ENCODE measurements at regions not wholly inside any gene's neighbourhood (a gene's known extent, or its start where the extent isn't known, plus 50 kb on each side); places are given as distances from the start of the nearest gene placed in this dataset.
"Not testable (repeated sequence)": the region's sequence is repeated elsewhere in the genome, so short reads cannot be mapped to it uniquely, and the experiment has no call there.

GRCh38 chr1:143796369-143796768 is 175.4 kb downstream of the FAM72C start:
- not testable (repeated sequence) for TF ChIP-seq CTCF (conservative IDR thresholded peaks at IDR 0.05; ENCODE audit: low read depth in 2 of 2); EZH2phosphoT487 (IDR thresholded peaks at IDR 0.05; ENCODE audit: unreplicated experiment); POLR2AphosphoS5 (IDR thresholded peaks at IDR 0.05; ENCODE audit: low read depth); EZH2 (IDR thresholded peaks at IDR 0.05; ENCODE audit: low read depth, unreplicated experiment); NANOG (IDR thresholded peaks at IDR 0.05; ENCODE audit: borderline replicate concordance); ZNF114 (CRISPR knock-in tag; IDR thresholded peaks at IDR 0.05); CREB1 (CRISPR knock-in tag; IDR thresholded peaks at IDR 0.05; ENCODE audit: low read depth); JUNB (IDR thresholded peaks at IDR 0.05; ENCODE audit: unreplicated experiment); ZNF462 (CRISPR knock-in tag; IDR thresholded peaks at IDR 0.05); ZNF331 (CRISPR knock-in tag; IDR thresholded peaks at IDR 0.05; ENCODE audit: low read depth); STAT1 (IDR thresholded peaks at IDR 0.05; ENCODE audit: unreplicated experiment)
- TF ChIP-seq, protein P1, sequence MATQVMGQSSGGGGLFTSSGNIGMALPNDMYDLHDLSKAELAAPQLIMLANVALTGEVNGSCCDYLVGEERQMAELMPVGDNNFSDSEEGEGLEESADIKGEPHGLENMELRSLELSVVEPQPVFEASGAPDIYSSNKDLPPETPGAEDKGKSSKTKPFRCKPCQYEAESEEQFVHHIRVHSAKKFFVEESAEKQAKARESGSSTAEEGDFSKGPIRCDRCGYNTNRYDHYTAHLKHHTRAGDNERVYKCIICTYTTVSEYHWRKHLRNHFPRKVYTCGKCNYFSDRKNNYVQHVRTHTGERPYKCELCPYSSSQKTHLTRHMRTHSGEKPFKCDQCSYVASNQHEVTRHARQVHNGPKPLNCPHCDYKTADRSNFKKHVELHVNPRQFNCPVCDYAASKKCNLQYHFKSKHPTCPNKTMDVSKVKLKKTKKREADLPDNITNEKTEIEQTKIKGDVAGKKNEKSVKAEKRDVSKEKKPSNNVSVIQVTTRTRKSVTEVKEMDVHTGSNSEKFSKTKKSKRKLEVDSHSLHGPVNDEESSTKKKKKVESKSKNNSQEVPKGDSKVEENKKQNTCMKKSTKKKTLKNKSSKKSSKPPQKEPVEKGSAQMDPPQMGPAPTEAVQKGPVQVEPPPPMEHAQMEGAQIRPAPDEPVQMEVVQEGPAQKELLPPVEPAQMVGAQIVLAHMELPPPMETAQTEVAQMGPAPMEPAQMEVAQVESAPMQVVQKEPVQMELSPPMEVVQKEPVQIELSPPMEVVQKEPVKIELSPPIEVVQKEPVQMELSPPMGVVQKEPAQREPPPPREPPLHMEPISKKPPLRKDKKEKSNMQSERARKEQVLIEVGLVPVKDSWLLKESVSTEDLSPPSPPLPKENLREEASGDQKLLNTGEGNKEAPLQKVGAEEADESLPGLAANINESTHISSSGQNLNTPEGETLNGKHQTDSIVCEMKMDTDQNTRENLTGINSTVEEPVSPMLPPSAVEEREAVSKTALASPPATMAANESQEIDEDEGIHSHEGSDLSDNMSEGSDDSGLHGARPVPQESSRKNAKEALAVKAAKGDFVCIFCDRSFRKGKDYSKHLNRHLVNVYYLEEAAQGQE (IDR thresholded peaks at IDR 0.05; ENCODE audit: unreplicated experiment) = not testable (repeated sequence)
- TF ChIP-seq, protein P2, sequence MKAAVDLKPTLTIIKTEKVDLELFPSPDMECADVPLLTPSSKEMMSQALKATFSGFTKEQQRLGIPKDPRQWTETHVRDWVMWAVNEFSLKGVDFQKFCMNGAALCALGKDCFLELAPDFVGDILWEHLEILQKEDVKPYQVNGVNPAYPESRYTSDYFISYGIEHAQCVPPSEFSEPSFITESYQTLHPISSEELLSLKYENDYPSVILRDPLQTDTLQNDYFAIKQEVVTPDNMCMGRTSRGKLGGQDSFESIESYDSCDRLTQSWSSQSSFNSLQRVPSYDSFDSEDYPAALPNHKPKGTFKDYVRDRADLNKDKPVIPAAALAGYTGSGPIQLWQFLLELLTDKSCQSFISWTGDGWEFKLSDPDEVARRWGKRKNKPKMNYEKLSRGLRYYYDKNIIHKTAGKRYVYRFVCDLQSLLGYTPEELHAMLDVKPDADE (IDR thresholded peaks at IDR 0.05) = not testable (repeated sequence)

Data from GM23338 (cell line).